ENCODE measurements at regions not wholly inside any gene's neighbourhood (a gene's known extent, or its start where the extent isn't known, plus 50 kb on each side); places are given as distances from the start of the nearest gene placed in this dataset.
A peak's percentile ranks its signal among the peaks of the same experiment; 100 is the strongest.

DNA sequence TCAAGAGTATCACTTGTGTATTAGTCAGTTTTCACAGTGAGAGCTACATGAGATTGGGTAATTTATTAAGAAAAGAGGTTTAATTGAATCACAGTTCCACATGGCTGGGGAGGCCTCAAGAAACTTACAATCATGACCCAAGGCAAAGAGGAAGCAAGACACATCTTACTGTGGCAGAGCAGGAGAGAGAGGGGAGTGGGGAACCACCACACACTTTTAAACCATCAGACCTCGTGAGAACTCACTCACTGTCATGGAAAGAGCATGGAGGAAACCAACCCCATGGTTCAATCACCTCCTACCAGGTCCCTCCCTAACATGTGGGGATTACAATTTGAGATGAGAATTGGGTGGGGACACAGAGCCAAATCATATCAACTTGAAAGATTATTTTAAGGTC, 522.9 kb downstream of the FLRT2 start:
- no peak overlapping the region for H3K27ac ChIP-seq (replicated peaks)
- TF ChIP-seq CTCF (IDR thresholded peaks at IDR 0.05; ENCODE audit: borderline replicate concordance) = no peak
- H3K27me3 ChIP-seq (ENCODE audit: low read depth) = no peaks in the 10 kb centered on the region
- H3K9me3 ChIP-seq (replicated peaks) = no peaks in the 10 kb centered on the region
- intact Hi-C loops (cut with micrococcal nuclease) = no loop called here
- H3K36me3 ChIP-seq = no peaks in the 10 kb centered on the region
- H3K4me3 ChIP-seq = no peak overlapping the region
- DNase-seq = no peak
- no peaks in the 10 kb centered on the region for H3K4me1 ChIP-seq

- Histone ChIP-seq H3K27me3 (ENCODE audit: low read depth) (no peaks in the 10 kb centered on the region), H3K27ac (replicated peaks) (no peak overlapping the region), H3K4me1 (no peaks in the 10 kb centered on the region), H3K36me3 (no peaks in the 10 kb centered on the region), H3K4me3 (no peak overlapping the region), H3K9me3 (replicated peaks) (peaks cover 9% of the 10 kb centered on the region)
- DNase-seq = no peak
- intact Hi-C loops (cut with micrococcal nuclease) = no loop called here
- no peak for TF ChIP-seq CTCF (IDR thresholded peaks at IDR 0.05; ENCODE audit: borderline replicate concordance)
Measured at GRCh38 chr14:86050757-86051156, 520.8 kb downstream of the FLRT2 start.

DNA sequence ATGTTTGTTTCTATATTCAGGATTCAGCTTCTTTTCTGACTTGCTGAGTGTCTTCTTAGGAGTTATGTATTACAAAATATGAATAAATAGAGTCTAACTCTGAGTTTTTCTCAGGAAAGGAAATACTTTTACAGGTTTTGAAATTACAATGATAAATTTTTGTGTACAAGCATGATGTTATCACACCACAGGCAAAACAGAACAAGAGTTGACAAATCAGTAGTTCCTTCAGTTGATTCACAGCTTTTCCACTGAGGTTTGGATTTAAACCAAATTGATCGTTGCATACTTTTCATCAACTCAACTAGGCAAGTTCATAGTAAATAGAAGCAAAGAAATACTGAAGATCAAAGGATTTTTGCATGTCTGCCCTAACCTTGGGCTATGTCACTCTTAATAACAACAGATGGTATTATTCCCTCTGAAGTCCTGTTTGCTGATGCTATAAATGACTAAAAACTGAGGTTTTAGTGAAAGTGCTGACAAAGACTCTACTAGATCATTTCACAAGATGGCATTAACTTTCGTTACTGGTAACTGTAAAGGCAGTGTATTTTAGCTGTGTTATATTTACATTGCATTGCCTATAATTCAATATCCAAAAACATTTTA, 520.2 kb downstream of the FLRT2 start:
- H3K4me3 ChIP-seq = no peak overlapping the region
- peaks cover 13% of the 10 kb centered on the region for H3K9me3 ChIP-seq (replicated peaks)
- H3K36me3 ChIP-seq = no peaks in the 10 kb centered on the region
- H3K4me1 ChIP-seq = no peaks in the 10 kb centered on the region
- no peak overlapping the region for H3K27ac ChIP-seq (replicated peaks)
- H3K27me3 ChIP-seq (ENCODE audit: low read depth) = no peaks in the 10 kb centered on the region
- intact Hi-C loops (cut with micrococcal nuclease) = no loop called here
- no peak for TF ChIP-seq CTCF (IDR thresholded peaks at IDR 0.05; ENCODE audit: borderline replicate concordance)
- no peak for DNase-seq

DNA sequence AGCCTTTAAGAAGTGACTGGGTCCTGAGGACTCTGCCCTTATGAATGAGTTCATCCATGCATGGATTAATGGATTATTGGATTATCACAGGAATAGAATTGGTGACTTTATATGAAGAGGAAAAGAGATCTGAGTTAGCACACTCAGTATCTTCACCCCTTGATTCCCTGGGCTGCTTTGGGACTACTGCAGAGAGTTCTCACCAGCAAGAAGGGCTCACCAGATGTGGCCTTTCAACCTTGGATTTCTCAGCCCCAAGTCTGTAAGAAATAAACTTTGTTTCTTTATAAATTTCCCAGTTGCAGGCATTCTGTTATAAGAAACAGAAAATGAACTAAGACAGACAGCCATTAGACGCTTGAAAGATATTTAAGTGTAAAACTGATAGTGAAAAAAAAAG, 509.2 kb downstream of the FLRT2 start:
- Histone ChIP-seq H3K27ac (replicated peaks) (no peak overlapping the region), H3K4me1 (no peaks in the 10 kb centered on the region), H3K27me3 (ENCODE audit: low read depth) (no peaks in the 10 kb centered on the region), H3K9me3 (replicated peaks) (peaks cover 19% of the 10 kb centered on the region), H3K36me3 (no peaks in the 10 kb centered on the region), H3K4me3 (no peak overlapping the region)
- TF ChIP-seq CTCF (IDR thresholded peaks at IDR 0.05; ENCODE audit: borderline replicate concordance) = no peak
- no peak for DNase-seq
- intact Hi-C loops (cut with micrococcal nuclease) = no loop called here

DNA sequence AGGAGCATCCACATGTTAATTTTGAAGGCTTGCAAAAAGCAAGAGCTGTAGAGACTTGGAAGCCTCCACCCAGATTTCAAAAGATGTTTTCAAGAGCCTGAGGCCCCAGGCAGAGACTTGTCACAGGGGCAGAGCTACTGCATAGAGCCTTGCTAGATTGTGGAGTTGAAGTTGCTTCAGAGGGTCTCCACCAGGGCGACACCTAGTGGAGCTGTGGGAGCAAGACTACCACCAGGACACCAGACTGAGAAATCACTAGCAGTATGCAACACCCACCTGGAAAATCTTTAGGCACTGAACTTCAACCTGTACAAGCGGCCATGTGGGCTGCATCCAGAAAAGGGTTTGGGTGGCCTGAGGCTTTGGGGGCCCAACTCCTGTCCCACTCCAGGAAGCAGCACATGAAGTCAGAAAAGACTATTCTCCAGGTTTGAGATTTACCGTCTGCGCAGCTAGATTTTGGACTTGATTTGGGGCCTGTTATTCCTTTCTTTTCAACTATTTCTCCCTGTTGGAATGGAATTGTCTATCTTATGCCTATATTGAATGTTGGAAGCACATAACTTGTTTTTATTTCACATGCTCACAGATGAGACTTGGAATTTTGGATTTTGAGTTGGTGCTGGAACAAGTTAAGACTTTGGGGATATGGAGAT, 508.6 kb downstream of the FLRT2 start:
- peak; percentile 58 for TF ChIP-seq CTCF (IDR thresholded peaks at IDR 0.05; ENCODE audit: borderline replicate concordance)
- Histone ChIP-seq H3K36me3 (no peaks in the 10 kb centered on the region), H3K27me3 (ENCODE audit: low read depth) (no peaks in the 10 kb centered on the region), H3K9me3 (replicated peaks) (peaks cover 19% of the 10 kb centered on the region), H3K27ac (replicated peaks) (no peak overlapping the region), H3K4me3 (no peak overlapping the region), H3K4me1 (no peaks in the 10 kb centered on the region)
- intact Hi-C loops (cut with micrococcal nuclease) = no loop called here
- DNase-seq = no peak
